AG09319 (cell line): ENCODE measurements at regions not wholly inside any gene's neighbourhood (a gene's known extent, or its start where the extent isn't known, plus 50 kb on each side); places are given as distances from the start of the nearest gene placed in this dataset.
A peak's percentile ranks its signal among the peaks of the same experiment; 100 is the strongest.

Experiments
- DNase-seq: peaks from one replicate; pipeline ENCODE4 v3.0.0-alpha.2; 2010; ENCODE audit warnings: low read depth; ENCODE audit errors: extremely low read depth
- TF ChIP-seq, protein P1 (sequence below): IDR thresholded peaks from 2 replicates; pipeline ENCODE4 v1.5.1; 2011; ENCODE audit warnings: low read depth, mild to moderate bottlenecking, inconsistent platforms, low read length, moderate library complexity

DNA sequence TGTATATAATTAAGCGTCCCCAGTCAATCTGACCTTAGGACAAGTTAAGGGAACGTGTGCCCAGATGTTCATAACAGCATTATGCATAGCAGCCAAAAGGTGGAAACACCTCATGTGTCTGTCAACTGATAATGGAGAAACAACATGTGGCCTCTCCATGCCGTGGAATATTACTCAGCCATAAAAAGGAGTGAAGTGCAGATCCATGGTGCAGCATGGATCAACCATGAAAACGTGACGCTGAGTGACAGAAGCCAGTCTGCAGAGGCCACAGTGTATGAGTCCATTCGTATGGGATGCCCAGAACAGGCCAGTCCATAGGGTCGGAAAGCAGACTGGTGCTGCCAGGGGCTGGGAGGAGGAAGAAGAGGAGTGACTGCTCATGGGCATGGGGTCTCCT is 161.0 kb upstream of the CIBAR2 start:
- DNase-seq: no peak
- TF ChIP-seq, protein P1, sequence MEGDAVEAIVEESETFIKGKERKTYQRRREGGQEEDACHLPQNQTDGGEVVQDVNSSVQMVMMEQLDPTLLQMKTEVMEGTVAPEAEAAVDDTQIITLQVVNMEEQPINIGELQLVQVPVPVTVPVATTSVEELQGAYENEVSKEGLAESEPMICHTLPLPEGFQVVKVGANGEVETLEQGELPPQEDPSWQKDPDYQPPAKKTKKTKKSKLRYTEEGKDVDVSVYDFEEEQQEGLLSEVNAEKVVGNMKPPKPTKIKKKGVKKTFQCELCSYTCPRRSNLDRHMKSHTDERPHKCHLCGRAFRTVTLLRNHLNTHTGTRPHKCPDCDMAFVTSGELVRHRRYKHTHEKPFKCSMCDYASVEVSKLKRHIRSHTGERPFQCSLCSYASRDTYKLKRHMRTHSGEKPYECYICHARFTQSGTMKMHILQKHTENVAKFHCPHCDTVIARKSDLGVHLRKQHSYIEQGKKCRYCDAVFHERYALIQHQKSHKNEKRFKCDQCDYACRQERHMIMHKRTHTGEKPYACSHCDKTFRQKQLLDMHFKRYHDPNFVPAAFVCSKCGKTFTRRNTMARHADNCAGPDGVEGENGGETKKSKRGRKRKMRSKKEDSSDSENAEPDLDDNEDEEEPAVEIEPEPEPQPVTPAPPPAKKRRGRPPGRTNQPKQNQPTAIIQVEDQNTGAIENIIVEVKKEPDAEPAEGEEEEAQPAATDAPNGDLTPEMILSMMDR: no peak

DNA sequence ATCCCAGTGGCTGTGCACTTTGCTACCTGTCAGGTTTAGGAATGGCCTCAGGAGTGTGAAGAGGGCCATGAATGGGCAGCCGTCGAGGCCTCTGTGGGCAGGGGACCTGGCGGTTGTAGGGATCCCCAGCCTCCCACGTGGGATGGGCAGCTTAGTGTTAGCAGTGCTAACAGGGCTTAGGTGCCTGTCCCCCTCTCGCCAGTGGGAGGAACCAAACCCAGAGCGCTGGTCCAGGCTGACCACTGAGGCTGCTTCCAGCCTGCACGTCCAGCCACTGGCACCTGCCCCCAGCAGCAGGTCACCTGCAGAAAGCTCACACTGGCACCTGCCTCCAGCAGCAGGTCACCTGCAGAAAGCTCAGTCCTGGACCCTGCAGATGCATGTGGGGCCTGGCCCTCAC is 162.2 kb upstream of the CIBAR2 start:
- DNase-seq: no peak

DNA sequence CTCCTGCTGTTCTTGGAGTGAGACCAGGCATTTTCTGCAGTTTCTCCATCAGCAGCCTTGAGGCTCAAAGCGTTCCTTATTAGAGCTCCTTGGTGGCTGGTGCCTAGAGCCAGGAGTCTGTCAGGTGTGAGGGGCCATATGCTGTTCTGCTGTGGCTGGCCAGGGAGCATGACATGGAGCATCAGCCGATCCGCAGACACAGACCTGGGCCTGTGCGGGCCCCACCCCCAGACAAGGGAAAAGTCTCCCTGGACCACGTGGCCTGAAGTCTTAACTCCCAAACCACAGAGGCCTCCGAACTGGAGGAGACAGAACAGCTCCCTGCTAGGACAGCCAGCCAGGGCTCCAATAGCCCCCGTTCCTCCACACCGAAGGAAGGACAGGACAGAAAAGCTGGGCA is 162.7 kb upstream of the CIBAR2 start:
- no peak for DNase-seq
- TF ChIP-seq, protein P1: no peak

More for the DNA sequence above, 162.2 kb upstream of the CIBAR2 start:
- TF ChIP-seq, protein P1: no peak

DNA sequence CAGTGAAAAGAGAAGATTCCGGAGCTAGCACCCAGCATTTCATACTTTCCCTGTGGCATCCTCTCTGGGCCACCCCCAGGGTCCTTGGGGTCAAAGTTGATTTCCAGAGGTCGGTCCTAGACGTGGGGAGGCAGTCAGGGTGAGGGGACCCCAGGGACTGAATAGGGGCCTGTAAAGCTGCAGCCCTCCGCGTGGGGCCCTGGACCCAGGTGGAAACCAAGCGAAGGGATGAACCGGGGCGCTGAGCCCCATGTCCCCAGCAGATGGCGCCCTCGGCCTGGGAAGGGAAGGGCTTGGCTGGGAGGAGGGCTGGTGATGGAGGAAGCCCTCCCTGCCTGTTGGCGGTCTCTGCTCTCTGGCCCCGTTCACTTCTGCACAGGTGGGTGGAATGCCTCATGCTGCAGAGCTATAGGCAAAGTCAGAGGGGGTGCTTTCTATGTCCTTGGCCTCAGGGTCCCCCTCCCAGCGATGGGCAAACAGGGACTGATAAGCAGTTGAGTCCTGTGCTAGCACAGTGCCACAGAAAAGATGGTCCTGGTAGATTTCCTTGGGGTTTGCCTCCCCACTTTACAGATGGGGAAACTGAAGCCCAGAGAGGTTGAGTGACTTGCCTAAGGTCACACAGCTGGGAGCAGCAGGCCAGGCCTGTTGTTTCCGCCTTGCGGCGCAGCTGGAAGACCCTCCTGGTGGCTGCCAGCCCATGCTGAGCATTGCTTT is 163.4 kb upstream of the CIBAR2 start:
- DNase-seq: no peak
- TF ChIP-seq, protein P1: peak; percentile 96

DNA sequence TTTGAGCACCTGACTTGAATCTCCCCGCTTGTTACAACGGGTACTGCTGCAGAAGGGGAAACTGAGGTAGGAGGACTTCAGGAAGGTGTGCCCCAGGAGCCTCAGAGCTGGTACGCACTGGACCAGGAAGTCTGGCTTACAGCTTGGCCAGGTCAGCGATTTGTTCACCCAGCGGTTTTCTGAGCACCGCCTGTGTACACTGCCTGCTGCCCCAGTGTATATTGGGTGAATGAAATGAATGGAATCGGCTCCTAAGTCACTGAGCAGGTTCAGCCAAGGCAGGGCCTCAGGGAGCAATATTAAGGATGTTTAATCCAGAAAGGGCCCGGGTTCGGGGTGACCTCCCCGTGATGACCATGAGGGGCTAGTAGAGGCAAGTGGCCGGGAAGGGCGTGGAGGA is 164.0 kb upstream of the CIBAR2 start:
- no peak for DNase-seq
- TF ChIP-seq, protein P1: no peak

DNA sequence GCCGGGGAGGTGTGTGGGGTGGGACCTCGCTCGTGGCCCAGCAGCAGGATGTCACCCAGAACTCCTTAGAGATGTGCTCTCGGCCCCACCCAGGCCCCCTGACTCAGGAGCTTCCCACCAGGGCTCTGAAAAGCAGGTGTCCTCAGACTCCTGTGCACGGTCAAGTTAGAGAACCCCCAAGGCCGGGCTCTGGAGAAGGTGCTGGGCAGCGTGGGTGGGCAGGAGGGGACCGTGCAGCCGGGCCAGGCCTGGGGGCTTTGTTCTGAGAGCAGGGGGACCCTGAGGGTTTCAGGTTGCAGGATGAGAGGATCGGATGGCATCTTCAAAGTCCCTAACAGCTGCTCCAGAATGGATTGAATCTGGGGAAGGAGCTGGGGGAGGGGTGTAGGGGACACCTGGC is 164.4 kb upstream of the CIBAR2 start:
- no peak for DNase-seq
- TF ChIP-seq, protein P1: no peak

DNA sequence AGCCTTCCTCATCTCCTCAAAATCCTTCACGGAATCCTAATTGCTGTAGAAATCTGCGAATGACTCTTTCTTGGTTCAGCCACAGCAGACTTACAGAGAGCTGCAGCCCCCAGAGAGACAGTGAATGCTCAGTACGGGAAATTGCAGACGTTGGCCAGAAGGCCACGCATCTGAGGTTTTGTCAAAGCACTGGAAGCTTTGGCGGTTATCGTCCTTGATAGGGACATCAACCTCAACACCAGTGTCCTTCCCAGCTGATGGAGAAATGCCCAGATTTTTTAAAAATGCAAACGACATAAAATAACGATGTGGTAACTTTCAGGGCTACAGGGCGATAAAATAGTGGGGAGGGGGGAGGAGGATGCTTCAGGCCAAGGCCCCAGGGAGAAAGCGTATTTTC is 166.6 kb upstream of the CIBAR2 start:
- TF ChIP-seq, protein P1: no peak
- no peak for DNase-seq
